Astrocyte (in vitro differentiated cells and primary cell): ENCODE measurements at regions not wholly inside any gene's neighbourhood (a gene's known extent, or its start where the extent isn't known, plus 50 kb on each side); places are given as distances from the start of the nearest gene placed in this dataset.

Experiments used
- CTCF ChIP-seq: IDR thresholded peaks from 2 replicates; pipeline ENCODE4 v1.5.1; 2011; ENCODE audit warnings: low read depth, mild to moderate bottlenecking, inconsistent platforms, low read length, moderate library complexity; ENCODE audit not compliant: insufficient read depth
- EZH2 ChIP-seq: IDR thresholded peaks from 2 replicates; pipeline ENCODE4 v1.6.1; 2012; ENCODE audit warnings: mild to moderate bottlenecking, low read length, inconsistent platforms; ENCODE audit not compliant: insufficient read depth

GRCh38 chr4:103482893-103483292 is 236.9 kb downstream of the TACR3 start:
- TF ChIP-seq CTCF (no peak), EZH2 (no peak)
